HG02852 (cell line): ENCODE measurements at regions not wholly inside any gene's neighbourhood (a gene's known extent, or its start where the extent isn't known, plus 50 kb on each side); places are given as distances from the start of the nearest gene placed in this dataset.
"Not testable (repeated sequence)": the region's sequence is repeated elsewhere in the genome, so short reads cannot be mapped to it uniquely, and the experiment has no call there.

Experiments used
- ATAC-seq: cut with Tn5 transposase; IDR thresholded peaks from one replicate; pipeline ENCODE4 v1.9.1; 2021; ENCODE audit warnings: mild to moderate bottlenecking, moderate library complexity; ENCODE audit not compliant: unreplicated experiment

DNA sequence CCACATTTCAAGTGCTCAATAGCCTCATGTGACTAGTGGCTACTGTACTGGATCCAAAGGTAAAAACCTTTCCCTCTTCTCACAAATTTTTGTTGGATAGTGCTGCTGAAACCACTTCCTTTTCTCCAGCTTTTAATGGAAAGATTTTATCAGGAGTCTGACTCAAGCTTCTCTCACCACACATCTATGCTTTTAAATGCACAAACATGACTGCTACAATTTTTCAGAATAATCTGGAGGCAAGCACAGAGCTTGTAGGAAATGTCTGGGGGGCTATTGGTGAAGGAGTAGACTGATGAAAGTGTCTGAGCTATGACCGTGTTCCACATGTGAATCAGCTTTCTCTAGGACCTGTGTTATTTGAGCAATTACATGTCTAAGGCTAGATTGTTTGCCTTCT, 101.1 kb upstream of the FAT3 start:
- no peak for ATAC-seq

DNA sequence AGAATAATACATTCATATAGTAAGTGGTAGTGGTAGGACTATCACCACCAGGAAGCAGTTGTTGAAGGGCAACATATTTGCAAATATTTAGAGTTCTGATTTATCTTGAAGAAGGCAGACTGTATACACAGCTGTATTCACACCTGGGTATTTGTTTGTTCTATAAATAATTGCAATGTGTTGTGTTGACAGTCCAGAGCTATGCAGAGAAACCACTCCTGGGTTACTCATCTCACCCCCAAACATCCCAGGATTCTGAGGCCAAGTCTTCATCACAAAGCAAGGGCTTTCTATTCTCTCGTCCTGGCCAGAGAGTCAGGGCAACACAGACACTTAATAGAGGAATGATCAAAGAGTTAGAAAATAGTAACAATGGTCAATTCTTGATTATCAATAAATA, 102.1 kb upstream of the FAT3 start:
- no peak for ATAC-seq

DNA sequence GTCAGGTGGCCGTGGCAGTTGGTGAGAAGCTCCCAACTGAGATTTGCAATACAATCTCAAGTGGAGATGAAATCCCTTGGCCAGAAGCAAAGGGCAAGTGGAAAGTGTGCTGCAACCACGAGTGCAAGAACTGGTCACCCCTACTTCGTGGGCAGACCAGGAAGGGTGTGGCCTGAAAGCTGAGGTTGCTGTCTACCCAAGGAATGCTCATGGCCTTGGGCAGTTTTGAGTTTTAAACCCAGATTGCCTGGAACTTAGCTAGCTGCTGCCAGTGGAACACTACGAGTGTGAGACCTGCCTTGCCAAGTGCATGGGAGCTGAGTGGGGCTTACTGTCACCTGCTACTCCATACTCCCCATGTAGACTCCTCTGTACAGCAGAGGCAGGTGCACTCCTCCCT, 113.3 kb upstream of the FAT3 start:
- ATAC-seq, result no peak

DNA sequence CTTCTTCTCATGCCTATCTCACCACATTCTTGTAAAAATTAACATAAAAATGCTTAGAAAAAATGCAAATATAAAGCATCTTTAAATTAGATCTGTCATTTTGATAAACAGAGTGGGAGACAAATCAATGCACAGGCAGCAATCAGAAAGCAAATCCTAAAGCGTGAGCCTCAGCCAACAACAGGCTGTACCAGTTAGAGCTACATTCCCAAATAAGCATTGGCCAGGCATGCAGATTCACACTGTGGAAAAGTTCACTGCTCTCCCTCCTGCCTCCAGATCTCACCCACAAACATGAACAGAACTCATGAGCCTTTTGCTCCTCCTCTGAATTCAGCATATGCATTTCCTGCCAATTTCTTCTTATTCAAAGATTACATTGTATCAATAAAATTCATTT, 115.2 kb upstream of the FAT3 start:
- no peak for ATAC-seq

DNA sequence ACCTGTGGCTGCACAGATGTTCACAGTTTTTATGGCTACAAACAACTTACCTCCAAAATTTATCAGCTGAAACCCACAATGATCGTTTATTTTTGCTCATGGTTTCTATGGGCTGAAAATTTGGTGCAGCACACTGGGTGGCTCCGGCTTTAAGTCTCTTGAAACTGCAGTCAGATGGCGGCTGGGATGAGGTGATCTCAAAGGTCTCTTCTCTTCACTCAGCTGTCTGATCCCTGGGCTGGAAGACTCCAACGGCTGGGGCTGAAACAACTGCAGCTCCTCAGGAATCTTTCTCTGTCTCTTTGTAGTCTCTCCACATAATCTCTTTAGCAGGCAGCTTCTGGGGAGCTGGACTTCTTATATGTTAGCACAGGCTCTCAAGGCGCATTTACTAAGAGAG, 117.3 kb upstream of the FAT3 start:
- no peak for ATAC-seq

DNA sequence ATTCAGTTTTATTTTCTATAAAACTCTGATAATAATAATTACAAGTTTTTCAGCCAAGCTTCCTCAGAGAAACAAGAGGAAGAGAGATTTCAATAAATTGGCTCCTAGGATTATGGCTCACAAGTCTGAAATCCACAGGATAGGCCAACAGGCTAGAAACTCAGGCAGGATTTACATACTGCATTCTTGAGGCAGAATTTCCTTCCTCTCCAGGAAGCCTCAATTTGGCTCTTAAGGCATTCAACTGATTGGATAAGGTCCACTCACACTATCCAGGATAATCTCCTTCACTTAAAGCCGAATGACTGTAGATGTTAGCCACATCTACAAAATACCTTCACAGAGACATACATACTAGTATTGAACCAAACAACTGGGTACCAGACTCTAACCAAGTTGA, 120.3 kb upstream of the FAT3 start:
- no peak for ATAC-seq

DNA sequence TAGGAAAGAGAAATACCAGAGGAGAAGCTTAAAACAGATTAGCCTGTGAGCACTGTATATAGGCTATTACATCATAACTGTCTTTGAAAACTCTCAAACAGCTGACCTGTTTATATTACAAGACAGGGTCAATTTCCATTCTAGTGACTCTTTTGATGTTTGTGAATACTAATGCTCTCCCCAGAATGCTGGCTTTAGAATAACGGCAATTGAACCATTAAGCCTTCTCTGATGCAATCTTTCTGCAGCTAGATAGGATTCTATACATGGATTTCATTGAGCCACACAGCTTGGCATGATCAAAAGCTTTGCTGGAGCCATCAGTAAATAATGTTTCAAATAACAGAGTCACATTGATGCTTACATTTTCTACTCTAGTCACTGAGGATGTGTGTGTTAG, 122.7 kb upstream of the FAT3 start:
- ATAC-seq, result no peak

DNA sequence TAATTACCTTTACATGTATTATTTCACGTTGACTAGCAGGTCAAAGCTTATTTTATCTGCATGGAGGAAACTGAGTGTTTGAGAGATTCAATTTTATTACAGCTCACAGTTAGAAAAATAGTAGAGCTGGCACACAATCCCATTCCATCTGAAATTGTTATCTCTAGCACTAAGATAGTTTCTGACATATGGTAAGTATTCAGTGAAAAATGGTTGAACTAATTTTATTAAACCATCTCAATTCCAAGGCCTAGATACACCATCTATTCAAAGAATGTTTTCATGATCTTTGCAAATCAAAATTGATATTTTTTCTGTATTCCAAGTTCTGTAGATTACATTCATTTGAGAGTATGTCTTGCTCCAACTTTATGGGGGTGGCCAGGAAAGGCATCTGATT, 125.4 kb upstream of the FAT3 start:
- ATAC-seq, result no peak

DNA sequence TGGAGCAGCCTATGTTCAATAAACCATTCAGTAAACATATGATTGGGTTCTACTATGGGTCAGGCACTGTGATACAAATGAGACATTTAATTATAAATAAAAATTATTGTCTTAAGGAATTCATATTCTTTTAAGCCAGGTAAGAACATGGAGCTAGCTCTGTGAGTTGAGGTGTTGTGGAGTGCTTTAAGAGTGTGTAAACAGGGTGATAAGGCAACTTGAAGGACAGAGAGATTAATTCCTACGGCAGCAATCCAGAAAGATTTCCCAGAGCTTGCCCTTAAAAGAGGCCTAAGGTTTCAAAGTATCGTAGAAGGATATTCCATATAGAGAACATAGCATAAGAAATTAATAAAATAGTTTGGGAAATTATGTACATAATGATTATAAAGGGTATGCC, 126.4 kb upstream of the FAT3 start:
- ATAC-seq, result no peak

DNA sequence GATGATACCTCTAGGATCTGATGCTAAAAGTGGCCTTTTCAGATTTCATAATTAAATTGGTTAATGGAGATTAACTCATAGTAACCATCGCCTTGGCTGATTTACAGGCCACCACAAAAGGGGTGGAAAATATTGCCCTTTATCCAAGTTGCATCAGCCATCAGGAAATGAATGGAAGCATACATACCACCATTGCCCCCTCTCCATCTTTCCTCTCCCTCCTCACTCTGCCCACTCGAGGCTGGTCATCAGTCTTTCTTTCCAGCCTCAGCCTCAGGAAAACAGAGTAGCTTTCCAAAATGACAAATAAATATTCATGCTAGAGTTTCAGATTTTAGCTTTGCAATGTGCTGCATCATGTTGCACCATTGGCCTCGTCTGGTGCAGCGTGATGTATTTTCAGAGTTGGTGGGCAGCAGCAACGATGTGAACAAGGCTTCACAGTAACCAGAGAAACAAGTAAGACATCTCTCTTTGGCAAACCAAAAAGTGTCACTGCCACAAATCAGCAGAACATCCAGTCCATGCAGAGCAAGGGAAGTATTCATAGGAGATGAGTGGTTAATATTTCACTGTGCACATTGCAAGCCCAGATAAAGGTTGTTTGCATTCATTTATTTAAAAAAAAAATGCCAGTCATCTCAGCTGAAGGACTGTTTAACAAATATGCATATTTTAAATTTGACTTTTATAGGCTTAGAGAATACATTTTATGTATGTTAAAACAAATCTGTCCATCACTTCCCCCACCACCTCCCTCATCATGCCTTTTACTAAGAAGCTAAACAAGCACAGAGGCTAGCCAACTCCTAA, 136.7 kb upstream of the FAT3 start:
- no peak for ATAC-seq

DNA sequence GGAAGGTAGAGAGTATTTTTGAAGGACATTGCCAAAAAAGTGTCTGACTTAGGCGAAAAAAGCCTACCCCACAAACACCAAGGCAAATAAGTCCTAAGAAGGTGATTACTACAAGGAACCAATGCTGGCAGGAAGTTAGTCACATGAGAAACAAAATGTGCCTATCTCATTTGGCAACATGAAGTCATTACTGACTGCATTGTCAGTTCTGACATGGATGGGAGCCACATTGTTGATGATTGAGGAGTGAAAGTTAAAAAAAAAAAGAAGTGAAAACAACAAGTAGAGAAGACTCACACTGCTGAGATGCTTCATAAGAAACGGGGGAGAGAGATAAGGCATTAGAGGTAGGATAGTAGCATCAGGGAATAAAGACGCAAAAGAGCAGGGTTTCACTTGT, 141.5 kb upstream of the FAT3 start:
- ATAC-seq, result no peak

DNA sequence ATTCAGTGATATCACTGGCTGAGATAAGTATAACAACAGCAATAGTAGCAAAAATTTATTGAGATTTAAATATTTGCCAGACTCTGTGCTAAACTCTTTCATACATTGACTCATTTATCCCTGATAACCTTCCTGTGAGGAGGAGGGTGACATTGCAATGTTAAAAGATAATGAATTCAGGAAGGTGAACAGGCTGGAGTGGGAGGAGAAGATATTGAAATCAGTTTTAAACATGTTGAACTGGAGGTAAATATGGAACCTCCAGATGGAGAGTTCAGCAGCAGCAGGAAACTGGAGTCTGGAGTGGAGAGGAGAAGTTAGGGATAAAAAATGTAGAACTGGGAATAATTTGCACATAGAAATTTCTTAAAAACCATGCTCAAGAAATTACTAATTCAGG, 142.0 kb upstream of the FAT3 start:
- no peak for ATAC-seq

DNA sequence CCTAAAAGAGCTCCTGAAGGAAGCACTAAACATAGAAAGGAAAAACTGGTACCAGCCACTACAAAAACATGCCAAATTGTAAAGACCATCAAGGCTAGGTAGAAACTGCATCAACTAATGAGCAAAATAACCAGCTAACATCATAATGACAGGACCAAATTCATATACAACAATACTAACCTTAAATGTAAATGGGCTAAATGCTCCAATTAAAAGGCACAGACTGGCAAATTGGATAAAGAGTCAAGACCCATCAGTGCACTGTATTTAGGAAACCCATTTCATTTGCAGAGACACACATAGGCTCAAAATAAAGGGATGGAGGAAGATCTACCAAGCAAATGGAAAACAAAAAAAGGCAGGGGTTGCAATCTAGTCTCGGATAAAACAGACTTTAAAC, 150.1 kb upstream of the FAT3 start:
- not testable (repeated sequence) for ATAC-seq

DNA sequence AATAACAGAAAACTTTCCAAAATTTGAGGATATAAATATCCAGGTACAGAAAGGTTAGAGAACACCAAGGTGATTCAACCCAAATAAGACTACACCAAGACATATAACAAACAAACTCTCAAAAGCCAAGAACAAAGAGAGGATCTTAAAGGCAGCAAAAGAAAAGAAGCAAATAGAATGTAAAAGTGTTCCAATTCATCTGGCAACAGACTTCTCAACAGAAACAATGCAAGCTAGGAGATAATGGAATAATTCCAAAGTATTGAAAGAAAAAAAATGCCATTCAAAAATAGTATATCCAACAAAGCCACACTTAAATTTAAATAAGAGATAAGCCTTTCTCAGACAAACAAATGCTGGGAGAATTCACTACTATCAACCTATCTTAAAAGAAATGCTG, 153.0 kb upstream of the FAT3 start:
- ATAC-seq, result no peak

DNA sequence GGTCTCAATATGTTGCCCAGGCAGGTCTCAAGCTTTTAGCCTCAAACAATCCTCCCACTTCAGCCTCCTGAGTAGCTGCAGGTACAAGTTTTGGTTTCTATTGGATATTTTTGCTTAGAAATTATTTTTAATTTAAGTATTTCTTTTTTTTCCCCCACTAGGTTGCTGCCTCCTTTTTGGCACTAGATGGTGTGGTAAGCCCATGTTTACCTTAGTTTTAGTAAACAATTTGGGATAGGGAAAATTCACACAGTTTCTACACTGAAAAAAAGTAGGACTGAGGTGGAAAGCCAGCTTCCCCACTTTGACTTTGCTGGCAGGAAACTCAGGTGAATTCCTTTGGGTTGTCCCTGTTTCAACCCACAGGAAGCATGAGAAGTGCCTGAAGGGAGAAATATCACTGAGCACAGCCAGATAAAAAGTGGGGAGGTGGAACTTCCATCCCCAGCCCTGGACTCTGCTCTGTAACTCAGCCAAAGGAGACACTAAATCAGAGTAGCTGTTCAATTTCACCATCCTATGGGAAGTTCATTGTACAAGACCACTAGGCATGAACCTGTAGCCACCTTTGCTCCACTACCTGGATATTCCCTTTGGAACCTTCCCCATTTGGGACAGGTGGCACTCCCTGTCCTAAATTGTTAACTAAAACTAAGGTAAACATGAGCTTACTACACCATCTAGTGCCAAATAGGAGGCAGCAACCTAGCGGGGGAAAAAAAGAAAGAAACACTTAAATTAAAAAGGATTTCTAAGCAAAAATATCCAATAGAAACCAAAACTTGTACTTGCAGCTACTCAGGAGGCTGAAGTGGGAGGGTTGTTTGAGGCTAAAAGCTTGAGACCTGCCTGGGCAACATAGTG, 154.4 kb upstream of the FAT3 start:
- ATAC-seq, result no peak

DNA sequence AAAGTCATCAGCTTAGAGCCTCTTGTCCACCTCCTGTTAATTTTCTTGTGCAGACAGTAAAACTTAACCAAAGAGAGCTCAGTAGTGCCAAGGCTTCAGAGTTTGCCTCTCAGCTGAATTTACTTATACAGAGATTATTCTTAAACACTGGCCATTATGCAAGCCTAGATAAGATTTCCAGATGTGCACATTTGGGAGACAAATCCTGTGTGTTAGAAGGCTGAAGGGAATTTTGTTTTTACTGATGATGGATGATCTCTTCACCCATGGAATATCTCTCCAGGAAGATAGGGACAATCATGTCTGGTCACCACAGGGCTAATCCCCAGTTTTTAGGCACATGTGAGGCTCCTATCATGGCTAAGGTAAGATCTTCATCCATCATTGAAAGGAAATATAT, 157.6 kb upstream of the FAT3 start:
- no peak for ATAC-seq

DNA sequence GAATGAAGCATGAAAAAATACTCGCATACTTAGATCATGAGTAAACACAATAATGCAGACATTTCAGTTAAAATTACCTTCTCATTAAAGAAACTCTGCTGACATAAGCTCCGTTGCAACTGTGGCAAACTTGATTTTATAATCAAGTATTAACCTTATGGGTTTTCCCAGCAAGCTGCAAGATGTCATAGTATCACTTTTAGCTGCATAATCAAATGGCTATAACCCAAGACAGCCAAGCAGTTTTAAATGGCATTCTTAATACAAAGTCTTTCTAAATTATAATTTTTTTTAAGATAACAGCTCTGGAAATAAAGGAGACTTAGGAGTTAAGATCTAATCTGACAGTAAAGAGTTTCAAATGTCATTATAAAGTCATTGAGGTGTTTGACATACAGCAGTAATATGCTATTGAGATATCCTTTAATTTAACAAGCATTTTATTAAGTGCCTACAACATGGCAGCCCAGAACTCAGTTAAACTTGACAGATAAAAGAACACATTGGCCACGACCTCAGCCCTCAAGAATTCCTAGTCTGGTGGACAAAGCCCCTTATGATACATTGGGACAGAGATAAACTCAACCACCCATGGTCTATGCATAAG, 163.1 kb upstream of the FAT3 start:
- no peak for ATAC-seq

DNA sequence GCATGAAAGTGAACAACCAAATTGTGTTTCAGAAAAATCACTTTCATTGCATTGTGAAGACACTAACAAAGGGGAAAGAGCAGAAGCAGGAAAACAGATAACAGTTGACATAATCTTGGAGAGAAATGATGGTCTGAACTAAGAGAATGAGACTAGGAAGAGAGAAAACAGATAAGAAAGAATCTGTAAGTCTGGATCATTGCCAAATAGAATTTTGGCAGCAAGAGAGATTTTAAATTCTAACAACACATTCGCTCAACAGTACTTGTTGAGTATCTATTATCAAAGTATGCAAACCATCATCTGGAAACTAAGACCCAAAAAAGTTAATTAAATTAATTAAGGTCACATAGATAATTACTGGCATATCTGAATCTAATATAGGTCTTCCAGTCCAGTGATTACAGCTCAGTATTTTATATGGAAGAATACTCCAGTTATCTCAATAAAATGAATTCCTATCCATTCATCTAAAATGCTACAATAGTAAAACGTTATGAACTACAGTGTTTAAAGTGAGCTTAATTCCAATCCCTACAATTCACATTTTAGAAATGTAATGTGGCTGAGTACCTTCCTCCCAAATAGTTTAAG, 166.7 kb upstream of the FAT3 start:
- ATAC-seq, result no peak

DNA sequence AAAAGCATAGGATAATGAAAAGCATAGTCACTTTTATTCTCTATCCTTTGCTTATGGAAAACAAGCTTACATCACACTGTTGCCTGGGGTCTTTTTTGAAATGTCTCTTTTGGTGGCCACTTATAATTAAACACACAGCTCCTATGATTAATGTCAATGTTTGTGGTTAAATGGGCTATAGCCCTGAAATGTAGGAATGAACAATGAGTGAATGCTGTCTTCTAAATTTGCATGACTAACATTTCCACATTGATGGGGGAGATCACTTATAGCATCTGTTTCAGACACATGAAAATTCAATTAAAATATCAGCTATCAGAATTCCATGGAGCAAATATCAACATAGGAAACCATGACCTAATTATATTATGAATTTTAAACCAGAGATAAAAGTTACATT, 171.4 kb upstream of the FAT3 start:
- no peak for ATAC-seq

DNA sequence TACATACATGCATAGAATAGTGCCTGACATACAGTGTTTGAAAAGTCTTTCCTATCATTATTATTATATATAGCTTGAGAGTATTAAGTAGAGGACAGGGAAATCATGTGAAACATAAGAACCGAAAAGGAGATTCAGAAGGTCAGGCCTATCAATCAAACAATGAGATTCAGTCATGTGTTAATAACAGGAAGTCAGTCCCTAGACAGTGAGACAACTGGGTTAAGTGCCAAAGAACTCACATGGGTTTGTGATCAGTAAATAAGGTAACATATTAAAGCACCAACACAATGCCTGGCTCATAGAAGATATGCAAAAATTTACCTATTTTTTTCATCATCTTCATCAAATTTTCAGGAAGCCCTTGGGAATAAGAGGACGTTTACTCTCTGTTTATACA, 174.3 kb upstream of the FAT3 start:
- ATAC-seq, result no peak

DNA sequence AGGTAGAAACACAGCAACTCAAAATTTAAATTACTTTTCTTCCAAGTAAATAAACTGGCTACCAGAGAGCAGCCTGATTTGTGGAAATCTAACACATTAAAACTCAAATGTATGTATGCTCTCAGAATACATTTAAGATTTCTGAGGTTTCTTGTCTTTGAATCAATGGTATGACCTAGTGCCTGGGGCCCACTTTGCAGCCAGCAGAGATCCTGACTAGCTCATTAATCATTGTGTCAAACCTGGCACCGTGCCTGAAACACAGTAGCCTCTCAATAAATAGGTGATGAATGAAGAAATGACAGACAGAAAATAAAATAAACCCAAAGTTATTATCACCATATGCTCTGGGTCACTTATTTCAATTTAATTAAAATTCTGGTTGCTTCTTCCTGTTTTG, 176.2 kb upstream of the FAT3 start:
- no peak for ATAC-seq

DNA sequence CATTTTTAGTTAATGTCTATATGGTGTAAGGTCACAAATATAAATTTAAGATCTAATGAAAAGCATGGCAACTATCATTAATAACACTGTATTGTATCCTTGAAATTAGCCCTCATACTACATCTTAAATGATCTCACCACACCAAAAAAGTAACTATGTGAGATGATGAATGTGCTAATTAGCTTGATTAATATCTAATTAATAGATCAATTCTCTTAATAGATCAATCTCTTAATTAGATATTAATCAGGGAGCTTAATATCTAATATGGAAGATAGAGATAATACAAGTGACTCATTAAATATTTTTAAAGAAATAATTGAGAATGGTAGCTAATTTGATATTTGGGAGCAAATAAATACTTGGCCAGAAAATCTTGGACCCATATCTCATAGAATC, 178.5 kb upstream of the FAT3 start:
- ATAC-seq, result no peak
